Activated B cell treated with CpG ODN at 0.5 μM for 24 hours (primary cell): ENCODE measurements at regions not wholly inside any gene's neighbourhood (a gene's known extent, or its start where the extent isn't known, plus 50 kb on each side); places are given as distances from the start of the nearest gene placed in this dataset.

ENCODE experiments used
- ATAC-seq: fragments of 200-7000 bp; cut with Tn5 transposase; one replicate; pipeline ENCODE4 v1.10.0; 2021; ENCODE audit warnings: low read depth, mild to moderate bottlenecking, moderate library complexity
- CTCF ChIA-PET: fragments of 350-600 bp; sonication (Branson Sonifier 250); formaldehyde crosslinking; loops from one replicate; lab custom pipeline; 2021; ENCODE audit warnings: antibody characterized with exemption; lab: Charles Lee
- POLR2A ChIA-PET: fragments of 350-600 bp; sonication (Branson Sonifier 250); formaldehyde crosslinking; loops from one replicate; lab custom pipeline; 2021; ENCODE audit warnings: antibody characterized with exemption; lab: Charles Lee
- DNase-seq: peaks from one replicate; pipeline ENCODE4 v3.0.0; 2022
- H3K27ac Mint-ChIP-seq: one replicate; pipeline ENCODE4 v1.8.0; 2020; ENCODE audit warnings: mixed read lengths
- H3K27me3 Mint-ChIP-seq: one replicate; pipeline ENCODE4 v1.8.0; 2021; ENCODE audit warnings: mixed read lengths
- H3K36me3 Mint-ChIP-seq: one replicate; pipeline ENCODE4 v1.8.0; 2021; ENCODE audit warnings: low read depth, mixed read lengths
- H3K4me1 Mint-ChIP-seq: one replicate; pipeline ENCODE4 v1.8.0; 2021; ENCODE audit warnings: mixed read lengths
- H3K4me3 Mint-ChIP-seq: one replicate; pipeline ENCODE4 v1.8.0; 2020; ENCODE audit warnings: mild to moderate bottlenecking, mixed read lengths
- H3K9me3 Mint-ChIP-seq: one replicate; pipeline ENCODE4 v1.8.0; 2020; ENCODE audit warnings: mixed read lengths
- intact Hi-C: fragments of 100-400 bp; cut with micrococcal nuclease; formaldehyde crosslinking; loops from one replicate; pipeline ENCODE4 v1.15.1; 2024
- TF ChIP-seq, protein P1 (sequence below): fragments of 200-600 bp; IDR thresholded peaks from one replicate; pipeline ENCODE4 v1.8.0; 2022; ENCODE audit warnings: antibody characterized with exemption, mild to moderate bottlenecking

DNA sequence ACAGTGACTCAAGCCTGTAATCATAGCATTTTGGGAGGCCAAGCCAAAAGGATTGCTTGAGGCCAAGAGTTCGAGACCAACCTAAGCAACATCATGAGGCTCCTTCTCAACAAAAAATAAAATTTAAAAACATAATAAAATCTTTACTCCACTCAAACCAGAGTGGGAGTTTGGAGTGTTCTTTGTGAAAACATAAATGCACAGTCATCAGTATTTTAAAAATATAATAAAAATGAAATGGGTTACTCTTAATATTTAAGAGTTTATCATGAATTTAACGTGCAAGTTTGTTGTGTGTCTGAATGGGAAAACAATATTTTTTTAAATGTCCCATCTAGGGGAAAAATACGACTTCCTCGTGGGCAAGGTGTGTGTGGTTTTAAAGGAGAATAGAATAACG, 78.6 kb upstream of the STARD13 start:
- ATAC-seq: no peak
- Mint-ChIP-seq H3K27me3 (no peaks in the 10 kb centered on the region), H3K4me3 (no peak overlapping the region), H3K4me1 (peaks cover 28% of the 10 kb centered on the region), H3K36me3 (no peaks in the 10 kb centered on the region), H3K27ac (no peak overlapping the region), H3K9me3 (no peaks in the 10 kb centered on the region)
- POLR2A ChIA-PET: no interaction called here
- intact Hi-C loops: no loop called here
- CTCF ChIA-PET: no interaction called here
- DNase-seq: no peak
- TF ChIP-seq, protein P1, sequence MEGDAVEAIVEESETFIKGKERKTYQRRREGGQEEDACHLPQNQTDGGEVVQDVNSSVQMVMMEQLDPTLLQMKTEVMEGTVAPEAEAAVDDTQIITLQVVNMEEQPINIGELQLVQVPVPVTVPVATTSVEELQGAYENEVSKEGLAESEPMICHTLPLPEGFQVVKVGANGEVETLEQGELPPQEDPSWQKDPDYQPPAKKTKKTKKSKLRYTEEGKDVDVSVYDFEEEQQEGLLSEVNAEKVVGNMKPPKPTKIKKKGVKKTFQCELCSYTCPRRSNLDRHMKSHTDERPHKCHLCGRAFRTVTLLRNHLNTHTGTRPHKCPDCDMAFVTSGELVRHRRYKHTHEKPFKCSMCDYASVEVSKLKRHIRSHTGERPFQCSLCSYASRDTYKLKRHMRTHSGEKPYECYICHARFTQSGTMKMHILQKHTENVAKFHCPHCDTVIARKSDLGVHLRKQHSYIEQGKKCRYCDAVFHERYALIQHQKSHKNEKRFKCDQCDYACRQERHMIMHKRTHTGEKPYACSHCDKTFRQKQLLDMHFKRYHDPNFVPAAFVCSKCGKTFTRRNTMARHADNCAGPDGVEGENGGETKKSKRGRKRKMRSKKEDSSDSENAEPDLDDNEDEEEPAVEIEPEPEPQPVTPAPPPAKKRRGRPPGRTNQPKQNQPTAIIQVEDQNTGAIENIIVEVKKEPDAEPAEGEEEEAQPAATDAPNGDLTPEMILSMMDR: no peak

DNA sequence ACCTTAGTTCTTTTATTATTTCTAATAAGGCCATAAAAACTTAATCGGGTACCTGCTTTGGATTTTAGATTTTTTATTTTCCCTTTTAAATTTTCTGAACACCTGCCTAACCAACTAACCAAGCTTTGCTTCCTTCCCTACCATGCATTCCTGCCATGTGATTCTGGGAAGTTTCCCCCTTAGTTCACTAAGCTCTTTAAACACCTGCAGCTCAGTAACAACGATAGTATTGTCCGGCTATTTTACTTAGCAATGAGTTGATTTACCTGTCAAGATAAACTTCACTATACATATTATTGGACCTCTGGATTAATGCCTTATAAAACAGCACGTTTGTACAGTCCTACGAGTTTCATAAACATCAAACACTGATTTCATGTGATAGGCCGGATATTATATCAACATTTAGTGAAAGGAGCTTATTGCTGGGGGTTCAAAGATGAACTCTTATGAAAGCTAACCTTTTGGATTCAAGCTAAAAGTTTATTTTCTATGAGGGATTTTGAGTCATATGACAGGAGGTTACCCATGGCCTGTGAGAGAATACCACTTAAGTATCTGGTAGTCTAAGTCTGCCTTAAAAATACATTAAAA, 81.0 kb upstream of the STARD13 start:
- H3K27ac Mint-ChIP-seq: no peak overlapping the region
- TF ChIP-seq, protein P1: no peak
- H3K9me3 Mint-ChIP-seq: no peaks in the 10 kb centered on the region
- H3K27me3 Mint-ChIP-seq: no peaks in the 10 kb centered on the region
- H3K4me3 Mint-ChIP-seq: no peak overlapping the region
- DNase-seq (no peak), ATAC-seq (no peak)
- peaks cover 28% of the 10 kb centered on the region for H3K4me1 Mint-ChIP-seq
- ChIA-PET POLR2A (no interaction called here), CTCF (no interaction called here)
- intact Hi-C loops: no loop called here
- no peaks in the 10 kb centered on the region for H3K36me3 Mint-ChIP-seq

DNA sequence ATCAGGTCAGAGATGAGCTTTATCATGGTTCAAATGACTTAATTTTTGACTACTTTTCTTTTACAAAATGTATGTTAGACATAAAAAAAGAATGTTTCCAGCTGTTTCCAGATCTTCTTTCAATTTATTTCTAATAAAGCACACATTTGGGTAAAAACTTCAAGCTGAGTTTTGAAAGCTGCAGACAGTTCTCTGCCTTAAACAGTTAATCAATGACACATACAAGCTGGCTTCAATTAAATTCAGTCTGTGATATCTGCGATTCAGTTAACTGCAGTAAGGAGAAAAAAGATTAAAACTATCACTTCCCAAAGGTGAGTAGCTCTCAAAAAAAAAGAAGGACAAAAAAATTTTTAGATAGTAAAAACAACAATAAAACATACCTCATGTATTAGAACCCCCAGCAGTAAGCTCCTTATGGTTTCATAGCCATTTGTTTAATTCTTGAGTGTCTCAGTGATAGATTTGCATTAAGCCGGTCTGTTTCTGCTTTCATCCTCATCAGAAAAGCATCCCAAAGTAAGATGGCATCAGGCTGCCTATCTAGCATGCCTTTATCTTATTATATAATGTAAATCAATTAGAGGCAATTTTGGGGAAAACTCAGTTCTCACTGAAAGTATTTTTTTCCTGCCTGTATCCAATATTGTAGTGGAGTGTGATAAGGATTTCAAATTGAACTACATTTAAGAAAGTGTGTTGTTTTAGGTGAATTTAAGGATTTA, 81.8 kb upstream of the STARD13 start:
- Mint-ChIP-seq H3K4me3 (no peak overlapping the region), H3K9me3 (no peaks in the 10 kb centered on the region), H3K27ac (no peak overlapping the region), H3K36me3 (no peaks in the 10 kb centered on the region), H3K4me1 (peaks cover 28% of the 10 kb centered on the region), H3K27me3 (no peaks in the 10 kb centered on the region)
- ChIA-PET POLR2A (interaction anchor here (1.7 kb wide), 1 partner anchor 175 kb away, joined by 4 read pairs; no protein-coding TSS in a partner anchor), CTCF (no interaction called here)
- TF ChIP-seq, protein P1: no peak
- ATAC-seq (no peak), DNase-seq (no peak)
- intact Hi-C loops: no loop called here

DNA sequence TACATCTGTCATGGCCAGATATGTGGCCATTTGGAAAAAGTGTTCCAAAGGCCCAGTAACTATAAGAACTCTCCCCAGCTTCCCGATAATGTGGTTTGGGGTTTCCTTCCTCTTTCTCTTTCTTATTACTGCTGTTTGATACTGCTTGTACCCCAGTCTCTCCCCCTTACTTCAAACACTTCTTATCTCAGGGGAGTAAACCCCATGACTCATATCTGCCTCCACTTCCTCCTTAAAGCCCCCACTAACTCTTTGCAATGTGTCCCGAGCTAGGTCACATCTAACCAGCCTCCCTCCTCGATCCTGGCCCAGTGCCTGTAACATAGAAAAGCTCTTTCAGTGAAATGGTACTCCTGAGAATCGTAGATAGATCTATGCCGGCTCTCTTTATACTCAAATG, 82.4 kb upstream of the STARD13 start:
- Mint-ChIP-seq H3K27ac (no peak overlapping the region), H3K4me1 (peaks cover 27% of the 10 kb centered on the region), H3K9me3 (no peaks in the 10 kb centered on the region), H3K36me3 (no peaks in the 10 kb centered on the region), H3K27me3 (no peaks in the 10 kb centered on the region), H3K4me3 (no peak overlapping the region)
- ChIA-PET CTCF (no interaction called here), POLR2A (interaction anchor here (1.7 kb wide), 1 partner anchor 175 kb away, joined by 4 read pairs; no protein-coding TSS in a partner anchor)
- TF ChIP-seq, protein P1: no peak
- intact Hi-C loops: no loop called here
- ATAC-seq: peak; percentile 78
- no peak for DNase-seq

DNA sequence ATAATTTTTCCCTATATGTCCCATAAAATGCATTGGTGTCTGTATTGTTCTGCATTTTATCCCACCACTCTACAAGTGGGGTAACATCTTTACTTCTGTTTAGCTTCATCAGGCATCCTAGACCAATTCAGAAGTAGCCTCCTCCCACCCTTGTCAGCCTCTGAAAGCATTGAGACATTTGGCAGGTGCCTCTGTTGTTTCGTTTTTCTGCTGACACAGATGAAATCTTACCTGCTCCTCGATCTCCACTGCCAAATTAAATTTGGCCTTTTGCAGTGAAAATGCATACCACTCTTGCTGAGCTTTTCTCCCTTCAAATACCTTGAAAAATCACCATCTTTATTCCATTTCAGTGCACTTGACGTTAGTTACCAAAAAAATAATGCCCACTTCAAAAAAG, 83.5 kb upstream of the STARD13 start:
- Mint-ChIP-seq H3K9me3 (no peaks in the 10 kb centered on the region), H3K36me3 (no peaks in the 10 kb centered on the region), H3K27me3 (no peaks in the 10 kb centered on the region), H3K27ac (no peak overlapping the region), H3K4me1 (peaks cover 19% of the 10 kb centered on the region), H3K4me3 (no peak overlapping the region)
- DNase-seq: no peak
- intact Hi-C loops: no loop called here
- ChIA-PET POLR2A (no interaction called here), CTCF (no interaction called here)
- TF ChIP-seq, protein P1: no peak
- ATAC-seq: no peak
